ENCODE measurements at regions not wholly inside any gene's neighbourhood (a gene's known extent, or its start where the extent isn't known, plus 50 kb on each side); places are given as distances from the start of the nearest gene placed in this dataset.

- TF ChIP-seq POLR2A (IDR thresholded peaks at IDR 0.05) = no peak
- TF ChIP-seq CTCF (IDR thresholded peaks at IDR 0.05) = no peak
Measured at GRCh38 chr5:111930449-111930848, 173.5 kb upstream of the NREP start.

Data from esophagus squamous epithelium (tissue), 4 donors.